NCI-H2107 (cell line): ENCODE measurements at regions not wholly inside any gene's neighbourhood (a gene's known extent, or its start where the extent isn't known, plus 50 kb on each side); places are given as distances from the start of the nearest gene placed in this dataset.

Source experiments
- DNase-seq: peaks from one replicate; lab custom pipeline; 2025; lab: John Stamatoyannopoulos, UW

- peak; percentile 26 for DNase-seq
Observed at GRCh38 chr6:26312501-26313397, 52.2 kb upstream of the BTN3A2 start.
